ENCODE measurements at regions not wholly inside any gene's neighbourhood (a gene's known extent, or its start where the extent isn't known, plus 50 kb on each side); places are given as distances from the start of the nearest gene placed in this dataset.

- Histone ChIP-seq H2BK20ac (ENCODE audit: low read length) (no peak overlapping the region), H2AK5ac (ENCODE audit: low read depth, low read length) (no peak overlapping the region), H3K4ac (replicated peaks; ENCODE audit: insufficient read length, low read depth, low read length) (no peak overlapping the region), H3K36me3 (ENCODE audit: control insufficient read depth in 2 of 4, insufficient read depth in 4 of 4, low read length in 3 of 4) (no peaks in the 10 kb centered on the region), H3K4me1 (replicated peaks in 1 of 4; ENCODE audit: control insufficient read depth in 3 of 4, insufficient read depth in 4 of 4, low read length in 3 of 4) (peaks cover 0 to 16% (median 4%) of the 10 kb centered on the region in 4 experiments; a peak in 4 of 7 replicates), H3K79me2 (ENCODE audit: control insufficient read depth in 1 of 2, insufficient read depth in 2 of 2, low read length in 2 of 2) (no peaks in the 10 kb centered on the region), H2AFZ (ENCODE audit: low read length) (no peak overlapping the region), H2BK15ac (ENCODE audit: low read length) (no peak overlapping the region), H3K23ac (ENCODE audit: insufficient read length) (no peak overlapping the region), H3K4me3 (ENCODE audit: extremely low read depth in 1 of 4, insufficient read depth in 2 of 4, low read depth in 3 of 4, low read length in 4 of 4) (no peak overlapping the region), H2BK120ac (replicated peaks; ENCODE audit: low read depth, low read length) (no peak overlapping the region), H2BK5ac (ENCODE audit: low read depth, low read length) (no peak overlapping the region), H3K14ac (ENCODE audit: insufficient read length) (no peak overlapping the region), H3K18ac (ENCODE audit: extremely low read depth, low read length) (no peak overlapping the region), H2BK12ac (ENCODE audit: low read depth, low read length) (no peak overlapping the region), H3K9me3 (ENCODE audit: insufficient read depth in 2 of 2, low read depth in 1 of 2, low read length in 1 of 2) (no peaks in the 10 kb centered on the region), H3K27ac (ENCODE audit: low read depth, low read length) (no peak overlapping the region), H4K8ac (ENCODE audit: extremely low read depth, insufficient read depth, low read length) (no peak overlapping the region), H3K79me1 (ENCODE audit: low read depth, low read length) (no peaks in the 10 kb centered on the region), H3K27me3 (replicated peaks in 1 of 4; ENCODE audit: control insufficient read depth in 3 of 4, extremely low read depth in 1 of 4, insufficient read depth in 3 of 4, low read length in 3 of 4) (no peaks in the 10 kb centered on the region; a peak in 2 of 7 replicates), H3K23me2 (ENCODE audit: low read depth, low read length) (no peaks in the 10 kb centered on the region), H4K5ac (ENCODE audit: insufficient read length, low read depth, low read length) (no peak overlapping the region), H4K91ac (replicated peaks; ENCODE audit: insufficient read length, low read length) (no peak overlapping the region), H3K9ac (replicated peaks in 1 of 4; ENCODE audit: extremely low read depth in 1 of 4, low read depth in 3 of 4, low read length in 3 of 4) (no peak overlapping the region), H3K4me2 (ENCODE audit: insufficient read depth in 1 of 2, low read depth in 2 of 2, low read length in 2 of 2) (no peak overlapping the region), H3K56ac (replicated peaks; ENCODE audit: insufficient read length, low read depth, low read length) (no peak overlapping the region), H4K20me1 (replicated peaks in 1 of 2; ENCODE audit: control insufficient read depth in 1 of 2, insufficient read depth in 2 of 2, low read length in 2 of 2) (no peaks in the 10 kb centered on the region)
- ChIA-PET CTCF (ENCODE audit: partially characterized antibody) (interaction anchor here (0.7 kb wide), 1 partner anchor 139 kb away, joined by 3 read pairs; no protein-coding TSS in a partner anchor), POLR2A (ENCODE audit: partially characterized antibody) (no interaction called here)
- FAIRE-seq: no peak
- WGBS, 2 experiments (ENCODE audit: extremely low coverage in 1 of 2, insufficient coverage in 1 of 2, insufficient read length in 1 of 2, insufficient replicate concordance in 2 of 2, low coverage in 1 of 2, low lambda C conversion rate in 2 of 2, missing lambda C conversion rate in 1 of 2): 95% methylated on average over 7 of the region's 7 CpGs; no CpG with 5 or more reads in 1 of the 2 experiments
- DNase-seq (ENCODE audit: low read depth in 1 of 2, low spot score in 2 of 2): no peak
- TF ChIP-seq BRCA1 (IDR thresholded peaks at IDR 0.05; ENCODE audit: low read depth, low read length): no peak
- no peak for TF ChIP-seq SP4 (IDR thresholded peaks at IDR 0.05; ENCODE audit: low read length)
- TF ChIP-seq KDM4A (IDR thresholded peaks at IDR 0.05; ENCODE audit: low read depth, low read length, severe bottlenecking): no peak
- TF ChIP-seq TBP (IDR thresholded peaks at IDR 0.05; ENCODE audit: low read depth, low read length): no peak
- no peak for TF ChIP-seq BACH1 (IDR thresholded peaks at IDR 0.05; ENCODE audit: low read length)
- no peak for TF ChIP-seq CHD2 (IDR thresholded peaks at IDR 0.05; ENCODE audit: low read length)
- TF ChIP-seq EGR1 (IDR thresholded peaks at IDR 0.05; ENCODE audit: borderline replicate concordance, low read depth, low read length): no peak
- no peak for TF ChIP-seq E2F6 (IDR thresholded peaks at IDR 0.05)
- no peak for TF ChIP-seq MAFK (IDR thresholded peaks at IDR 0.05; ENCODE audit: low read depth, low read length)
These were observed 91.9 kb upstream of the ALKAL2 start for GRCh38 chr2:379778-380177.
